H1 (cell line): ENCODE measurements at regions not wholly inside any gene's neighbourhood (a gene's known extent, or its start where the extent isn't known, plus 50 kb on each side); places are given as distances from the start of the nearest gene placed in this dataset.

Experiments
- CTCF ChIA-PET: fragments of 300-600 bp; sonication (Branson Sonifier 250); formaldehyde crosslinking; loops from one replicate; lab custom pipeline; 2021; ENCODE audit not compliant: partially characterized antibody; lab: Charles Lee
- POLR2A ChIA-PET: fragments of 300-600 bp; sonication (Branson Sonifier 250); formaldehyde crosslinking; loops from one replicate; lab custom pipeline; 2021; ENCODE audit warnings: inconsistent platforms; ENCODE audit not compliant: partially characterized antibody; lab: Charles Lee
- DNase-seq, 2 experiments: peaks; one replicate each; pipeline versions ENCODE4 v3.0.0 to v3.0.0-alpha.2; 2010 to 2022; ENCODE audit warnings: low spot score in 2 of 2, low read depth in 1 of 2, mixed read lengths in 1 of 2
- FAIRE-seq: peaks from 2 replicates; lab custom pipeline; 2011; peaks lifted over from hg19 to GRCh38; lab: Jason Lieb, UNC
- H2AFZ ChIP-seq: 2 replicates; pipeline ENCODE4 v1.8.1; 2012; ENCODE audit warnings: low read length, inconsistent platforms
- H2AK5ac ChIP-seq: 2 replicates; pipeline ENCODE4 v1.6.1; 2013; ENCODE audit warnings: low read depth, low read length
- H2BK120ac ChIP-seq: replicated peaks from 2 replicates; pipeline ENCODE3; 2013; ENCODE audit warnings: low read depth, low read length, inconsistent platforms
- H2BK12ac ChIP-seq: 2 replicates; pipeline ENCODE4 v1.6.1; 2013; ENCODE audit warnings: low read depth, low read length
- H2BK15ac ChIP-seq: 2 replicates; pipeline ENCODE4 v1.6.1; 2013; ENCODE audit warnings: low read length
- H2BK20ac ChIP-seq: 2 replicates; pipeline ENCODE4 v1.6.1; 2013; ENCODE audit warnings: low read length
- H2BK5ac ChIP-seq: 2 replicates; pipeline ENCODE4 v1.6.1; 2013; ENCODE audit warnings: low read depth, low read length
- H3K14ac ChIP-seq: 2 replicates; pipeline ENCODE4 v1.6.1; 2013; ENCODE audit warnings: inconsistent platforms; ENCODE audit not compliant: insufficient read length
- H3K18ac ChIP-seq: 2 replicates; pipeline ENCODE4 v1.6.1; 2013; ENCODE audit warnings: low read length; ENCODE audit errors: extremely low read depth
- H3K23ac ChIP-seq: 2 replicates; pipeline ENCODE4 v1.6.1; 2013; ENCODE audit warnings: inconsistent platforms; ENCODE audit not compliant: insufficient read length
- H3K23me2 ChIP-seq: 2 replicates; pipeline ENCODE4 v1.6.1; 2013; ENCODE audit warnings: low read depth, low read length
- H3K27ac ChIP-seq: 2 replicates; pipeline ENCODE4 v1.6.1; 2011; ENCODE audit warnings: low read depth, low read length, inconsistent platforms
- H3K27me3 ChIP-seq, 4 experiments: replicated peaks in 1 of 4; 1 replicate in 1 of 4; 2 replicates in 3 of 4; pipeline versions ENCODE4 v1.6.1 to v1.8.1; 2011 to 2013; ENCODE audit warnings: low read length in 3 of 4, mild to moderate bottlenecking in 3 of 4, inconsistent platforms in 2 of 4, mixed read lengths in 2 of 4, moderate library complexity in 1 of 4; ENCODE audit not compliant: control insufficient read depth in 3 of 4, insufficient read depth in 3 of 4; ENCODE audit errors: extremely low read depth in 1 of 4
- H3K36me3 ChIP-seq, 4 experiments: 2 replicates each; pipeline versions ENCODE4 v1.6.1 to v1.8.1; 2011 to 2013; ENCODE audit warnings: mild to moderate bottlenecking in 4 of 4, low read length in 3 of 4, moderate library complexity in 2 of 4, control low read depth in 1 of 4, inconsistent platforms in 1 of 4; ENCODE audit not compliant: insufficient read depth in 4 of 4, control insufficient read depth in 2 of 4
- H3K4ac ChIP-seq: replicated peaks from 2 replicates; pipeline ENCODE3; 2013; ENCODE audit warnings: low read length, low read depth, mixed read lengths, inconsistent platforms; ENCODE audit not compliant: insufficient read length
- H3K4me1 ChIP-seq, 4 experiments: replicated peaks in 1 of 4; 1 replicate in 1 of 4; 2 replicates in 3 of 4; pipeline versions ENCODE4 v1.6.1 to v1.8.1; 2011 to 2013; ENCODE audit warnings: low read length in 3 of 4, inconsistent platforms in 2 of 4, mixed read lengths in 1 of 4; ENCODE audit not compliant: insufficient read depth in 4 of 4, control insufficient read depth in 3 of 4
- H3K4me2 ChIP-seq, 2 experiments: 2 replicates each; pipeline versions ENCODE4 v1.6.1 to v1.8.1; 2011 to 2013; ENCODE audit warnings: low read depth in 2 of 2, low read length in 2 of 2, control low read depth in 1 of 2, inconsistent platforms in 1 of 2, mild to moderate bottlenecking in 1 of 2; ENCODE audit not compliant: insufficient read depth in 1 of 2
- H3K4me3 ChIP-seq, 4 experiments: fragments of 200-600, 300-600 bp in 1 of 4; sonication (generic), shearing (Covaris generic), sonication (Bioruptor Twin) in 1 of 4; 2 replicates each; pipeline versions ENCODE4 v1.5.1 to v1.8.1; 2011 to 2016; ENCODE audit warnings: low read length in 4 of 4, low read depth in 3 of 4, control low read depth in 2 of 4, inconsistent platforms in 2 of 4, mild to moderate bottlenecking in 2 of 4, mixed read lengths in 1 of 4, moderate library complexity in 1 of 4; ENCODE audit not compliant: insufficient read depth in 2 of 4; ENCODE audit errors: extremely low read depth in 1 of 4
- H3K56ac ChIP-seq: replicated peaks from 2 replicates; pipeline ENCODE3; 2013; ENCODE audit warnings: low read depth, mild to moderate bottlenecking, mixed read lengths, low read length, inconsistent platforms; ENCODE audit not compliant: insufficient read length
- H3K79me1 ChIP-seq: 2 replicates; pipeline ENCODE4 v1.6.1; 2013; ENCODE audit warnings: low read depth, low read length, control low read depth
- H3K79me2 ChIP-seq, 2 experiments: 2 replicates each; pipeline versions ENCODE4 v1.6.1 to v1.8.1; 2012 to 2013; ENCODE audit warnings: low read length in 2 of 2, mild to moderate bottlenecking in 2 of 2, inconsistent platforms in 1 of 2; ENCODE audit not compliant: insufficient read depth in 2 of 2, control insufficient read depth in 1 of 2
- H3K9ac ChIP-seq, 4 experiments: replicated peaks in 1 of 4; 1 replicate in 1 of 4; 2 replicates in 3 of 4; pipeline versions ENCODE4 v1.6.1 to v1.8.1; 2011 to 2013; ENCODE audit warnings: low read depth in 3 of 4, low read length in 3 of 4, control low read depth in 2 of 4, mild to moderate bottlenecking in 2 of 4, moderate library complexity in 2 of 4, inconsistent platforms in 1 of 4; ENCODE audit errors: extremely low read depth in 1 of 4
- H3K9me3 ChIP-seq, 2 experiments: 2 replicates each; pipeline versions ENCODE4 v1.6.1 to v1.8.1; 2012 to 2013; ENCODE audit warnings: mild to moderate bottlenecking in 2 of 2, moderate library complexity in 2 of 2, control low read depth in 1 of 2, inconsistent platforms in 1 of 2, low read depth in 1 of 2, low read length in 1 of 2, mixed read lengths in 1 of 2; ENCODE audit not compliant: insufficient read depth in 2 of 2
- H4K20me1 ChIP-seq, 2 experiments: replicated peaks in 1 of 2; 2 replicates each; pipeline versions ENCODE3 to v1.8.1; 2011 to 2013; ENCODE audit warnings: inconsistent platforms in 2 of 2, low read length in 2 of 2, mild to moderate bottlenecking in 1 of 2; ENCODE audit not compliant: insufficient read depth in 2 of 2, control insufficient read depth in 1 of 2
- H4K5ac ChIP-seq: 2 replicates; pipeline ENCODE4 v1.6.1; 2013; ENCODE audit warnings: low read length, low read depth, mixed read lengths, inconsistent platforms; ENCODE audit not compliant: insufficient read length
- H4K8ac ChIP-seq: 2 replicates; pipeline ENCODE4 v1.8.0; 2013; ENCODE audit warnings: mild to moderate bottlenecking, moderate library complexity, low read length, inconsistent platforms; ENCODE audit not compliant: insufficient read depth; ENCODE audit errors: extremely low read depth
- H4K91ac ChIP-seq: replicated peaks from 2 replicates; pipeline ENCODE3; 2013; ENCODE audit warnings: low read length, mixed read lengths, inconsistent platforms; ENCODE audit not compliant: insufficient read length
- ASH2L ChIP-seq: fragments of 200-600, 300-600 bp; sonication (generic); IDR thresholded peaks from one replicate; pipeline ENCODE4 v1.7.1; 2017; ENCODE audit warnings: low read length
- CBX8 ChIP-seq: fragments of 300-800, 300-1000 bp; sonication (generic); IDR thresholded peaks from 2 replicates; pipeline ENCODE4 v1.7.1; 2016; ENCODE audit warnings: low read depth, low read length, borderline replicate concordance
- CHD1 ChIP-seq: IDR thresholded peaks from 2 replicates; pipeline ENCODE4 v1.6.1; 2012; ENCODE audit warnings: low read depth, low read length, improper control_type of control experiment
- EGR1 ChIP-seq: IDR thresholded peaks from 2 replicates; pipeline ENCODE4 v1.6.1; 2011; ENCODE audit warnings: low read depth, low read length, borderline replicate concordance
- FOSL1 ChIP-seq: IDR thresholded peaks from 2 replicates; pipeline ENCODE4 v1.6.1; 2011; ENCODE audit warnings: mild to moderate bottlenecking, low read depth, low read length, moderate library complexity; ENCODE audit not compliant: insufficient read depth
- GABPA ChIP-seq: IDR thresholded peaks from 2 replicates; pipeline ENCODE4 v1.6.1; 2011; ENCODE audit warnings: mild to moderate bottlenecking, low read length, moderate library complexity, borderline replicate concordance; ENCODE audit not compliant: insufficient read depth
- KDM5A ChIP-seq: fragments of 200-600 bp; IDR thresholded peaks from 2 replicates; pipeline ENCODE4 v1.7.1; 2012; ENCODE audit warnings: mild to moderate bottlenecking, low read length, inconsistent platforms, mixed read lengths
- MAX ChIP-seq: IDR thresholded peaks from 2 replicates; pipeline ENCODE4 v1.6.1; 2012; ENCODE audit warnings: inconsistent platforms
- SAP30 ChIP-seq: fragments of 300-600 bp; sonication (generic); IDR thresholded peaks from 2 replicates; pipeline ENCODE4 v1.7.1; 2012; ENCODE audit warnings: low read length, moderate library complexity, mild to moderate bottlenecking, inconsistent platforms; ENCODE audit not compliant: insufficient read depth, insufficient replicate concordance
- SIN3A ChIP-seq, 2 experiments: IDR thresholded peaks in 1 of 2; conservative IDR thresholded peaks in 1 of 2; 2 replicates each; pipeline ENCODE4 v1.6.1; 2011 to 2012; ENCODE audit warnings: low read length in 2 of 2, improper control_type of control experiment in 1 of 2, low read depth in 1 of 2, mild to moderate bottlenecking in 1 of 2
- SP1 ChIP-seq: IDR thresholded peaks from 2 replicates; pipeline ENCODE4 v1.6.1; 2011; ENCODE audit warnings: low read depth, low read length
- TAF1 ChIP-seq: IDR thresholded peaks from 2 replicates; pipeline ENCODE4 v1.6.1; 2011; ENCODE audit warnings: mild to moderate bottlenecking, low read depth, low read length
- TEAD4 ChIP-seq: IDR thresholded peaks from 2 replicates; pipeline ENCODE4 v1.6.1; 2012; ENCODE audit warnings: low read depth, low read length, inconsistent platforms, mixed read lengths
- WGBS, 2 experiments: shearing (Covaris generic) in 1 of 2; methylation state at CpG; one replicate each; pipeline versions ENCODE4 v1.1.6 to v1.1.7; 2013 to 2015; ENCODE audit warnings: low lambda C conversion rate in 2 of 2, mixed read lengths in 2 of 2, inconsistent platforms in 1 of 2, low coverage in 1 of 2, missing lambda C conversion rate in 1 of 2; ENCODE audit not compliant: insufficient replicate concordance in 2 of 2, insufficient coverage in 1 of 2, insufficient read length in 1 of 2; ENCODE audit errors: extremely low coverage in 1 of 2, missing lambda C conversion rate in 1 of 2; 5-methylcytosine and 5-hydroxymethylcytosine counted together
- TF ChIP-seq, protein P1 (sequence below): IDR thresholded peaks from 2 replicates; pipeline ENCODE4 v1.6.1; 2012; ENCODE audit warnings: inconsistent platforms

GRCh38 chr1:106502659-106503058, 553.8 kb upstream of the PRMT6 start:
- DNase-seq (no peak), FAIRE-seq (no peak)
- no peak overlapping the region for H3K18ac ChIP-seq
- no peak overlapping the region for H2BK5ac ChIP-seq
- no peak overlapping the region for H4K5ac ChIP-seq
- no peak overlapping the region for H2BK120ac ChIP-seq
- H2BK20ac ChIP-seq = no peak overlapping the region
- CTCF ChIA-PET = interaction anchor here (1.3 kb wide), 1 partner anchor 32 kb away, joined by 3 read pairs; no protein-coding TSS in a partner anchor
- H2BK15ac ChIP-seq = no peak overlapping the region
- no peak overlapping the region for H2BK12ac ChIP-seq
- H4K91ac ChIP-seq = no peak overlapping the region
- H3K9me3 ChIP-seq = no peaks in the 10 kb centered on the region
- no peak overlapping the region for H2AK5ac ChIP-seq
- H3K23me2 ChIP-seq = no peaks in the 10 kb centered on the region
- 100% methylated on average over 1 of the region's 1 CpG; no CpG with 5 or more reads in 1 of the 2 experiments for WGBS, 2 experiments
- H3K56ac ChIP-seq = no peak overlapping the region
- H3K4me1 ChIP-seq = peaks cover 0 to 2% (median 0%) of the 10 kb centered on the region in 4 experiments; a peak in 2 of 7 replicates
- no peak overlapping the region for H3K23ac ChIP-seq
- no peaks in the 10 kb centered on the region for H3K27me3 ChIP-seq
- H3K4ac ChIP-seq = no peak overlapping the region
- H3K36me3 ChIP-seq = no peaks in the 10 kb centered on the region
- no peaks in the 10 kb centered on the region for H3K79me1 ChIP-seq
- H3K9ac ChIP-seq = no peak overlapping the region
- no peak overlapping the region for H3K14ac ChIP-seq
- H4K8ac ChIP-seq = no peak overlapping the region
- H4K20me1 ChIP-seq = no peaks in the 10 kb centered on the region
- no peak overlapping the region for H2AFZ ChIP-seq
- H3K27ac ChIP-seq = no peak overlapping the region
- POLR2A ChIA-PET = no interaction called here
- H3K4me2 ChIP-seq = no peak overlapping the region
- H3K4me3 ChIP-seq = no peak overlapping the region
- no peaks in the 10 kb centered on the region for H3K79me2 ChIP-seq
- TF ChIP-seq TEAD4 (no peak), TAF1 (no peak), CBX8 (no peak), SP1 (no peak), CHD1 (no peak), GABPA (no peak), FOSL1 (no peak), ASH2L (no peak), SIN3A (conservative IDR thresholded peaks at IDR 0.05 in 1 of 2, IDR thresholded peaks at IDR 0.05 in 1 of 2; ENCODE audit: low read depth in 1 of 2, low read length in 2 of 2) (no peak), MAX (no peak), SAP30 (no peak), KDM5A (no peak), EGR1 (no peak)
- TF ChIP-seq, protein P1, sequence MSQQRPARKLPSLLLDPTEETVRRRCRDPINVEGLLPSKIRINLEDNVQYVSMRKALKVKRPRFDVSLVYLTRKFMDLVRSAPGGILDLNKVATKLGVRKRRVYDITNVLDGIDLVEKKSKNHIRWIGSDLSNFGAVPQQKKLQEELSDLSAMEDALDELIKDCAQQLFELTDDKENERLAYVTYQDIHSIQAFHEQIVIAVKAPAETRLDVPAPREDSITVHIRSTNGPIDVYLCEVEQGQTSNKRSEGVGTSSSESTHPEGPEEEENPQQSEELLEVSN = no peak
